ENCODE measurements at regions not wholly inside any gene's neighbourhood (a gene's known extent, or its start where the extent isn't known, plus 50 kb on each side); places are given as distances from the start of the nearest gene placed in this dataset.

DNA sequence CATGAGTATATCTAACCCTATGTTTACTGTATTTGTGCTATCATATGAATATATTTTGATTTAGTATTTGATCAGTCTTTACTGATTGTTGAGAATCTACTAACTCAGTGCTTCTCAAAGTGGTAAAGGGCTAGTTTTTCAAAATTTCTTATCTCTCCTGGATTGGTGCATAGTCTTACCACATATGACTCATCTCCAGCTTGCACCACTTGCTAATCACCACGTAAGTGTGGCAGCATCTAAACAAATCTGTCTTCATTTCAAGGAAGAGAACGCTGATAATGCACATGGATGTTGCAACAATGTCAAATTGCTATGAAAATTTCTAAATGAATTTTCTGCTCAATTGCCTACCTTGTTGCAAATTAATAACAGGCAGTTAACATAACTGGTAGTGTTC, 299.5 kb downstream of the PAX1 start:
- Histone ChIP-seq H3K79me2 (ENCODE audit: control insufficient read depth, insufficient read depth, low read length) (no peaks in the 10 kb centered on the region), H3K4me1 (replicated peaks in 1 of 2; ENCODE audit: control insufficient read depth in 2 of 2, insufficient read depth in 2 of 2, low read length in 2 of 2) (no peaks in the 10 kb centered on the region), H3K9ac (ENCODE audit: insufficient read depth in 1 of 2, low read depth in 2 of 2, low read length in 2 of 2) (no peak overlapping the region), H4K20me1 (replicated peaks; ENCODE audit: control insufficient read depth, insufficient read depth, low read length) (no peaks in the 10 kb centered on the region), H3K9me1 (ENCODE audit: control insufficient read depth, insufficient read depth, low read length) (no peaks in the 10 kb centered on the region), H3K27ac (ENCODE audit: extremely low read depth, low read depth, low read length) (no peak overlapping the region), H2AFZ (ENCODE audit: low read depth, low read length) (no peak overlapping the region), H3K36me3 (ENCODE audit: control insufficient read depth, insufficient read depth, low read length) (no peaks in the 10 kb centered on the region), H3K4me3 (no peak overlapping the region), H3K9me3 (replicated peaks; ENCODE audit: control insufficient read depth, insufficient read depth, low read depth, low read length) (no peaks in the 10 kb centered on the region; the same call in 1 of the 2 replicates), H3K4me2 (ENCODE audit: insufficient read depth, low read length) (no peak overlapping the region), H3K27me3 (ENCODE audit: control insufficient read depth in 2 of 2, insufficient read depth in 2 of 2, low read length in 2 of 2) (no peaks in the 10 kb centered on the region)
- in situ Hi-C loops (cut with MboI) (no loop called here), intact Hi-C loops (cut with micrococcal nuclease) (no loop called here)
- CTCF ChIA-PET (ENCODE audit: low intra/inter-chr PET ratio), result no interaction called here
- TF ChIP-seq ZNF830 (CRISPR knock-in tag; IDR thresholded peaks at IDR 0.05) (no peak), THRB (CRISPR knock-in tag; conservative IDR thresholded peaks at IDR 0.05) (no peak), GTF2A2 (tag; IDR thresholded peaks at IDR 0.05) (no peak), KHSRP (IDR thresholded peaks at IDR 0.05) (no peak), EP300 (IDR thresholded peaks at IDR 0.05; ENCODE audit: low read length) (no peak), RBM17 (IDR thresholded peaks at IDR 0.05; ENCODE audit: borderline replicate concordance, low read depth, low read length) (no peak), KAT8 (IDR thresholded peaks at IDR 0.05; ENCODE audit: low read depth) (no peak), ZBED1 (IDR thresholded peaks at IDR 0.05) (no peak), CREM (IDR thresholded peaks at IDR 0.05; ENCODE audit: low read depth) (no peak), ZFP36 (IDR thresholded peaks at IDR 0.05; ENCODE audit: low read depth, low read length, partially characterized antibody) (no peak), CHD2 (IDR thresholded peaks at IDR 0.05; ENCODE audit: low read depth, low read length) (no peak), ESRRA (IDR thresholded peaks at IDR 0.05; ENCODE audit: borderline replicate concordance, low read depth) (no peak)
- TF ChIP-seq, protein P1, sequence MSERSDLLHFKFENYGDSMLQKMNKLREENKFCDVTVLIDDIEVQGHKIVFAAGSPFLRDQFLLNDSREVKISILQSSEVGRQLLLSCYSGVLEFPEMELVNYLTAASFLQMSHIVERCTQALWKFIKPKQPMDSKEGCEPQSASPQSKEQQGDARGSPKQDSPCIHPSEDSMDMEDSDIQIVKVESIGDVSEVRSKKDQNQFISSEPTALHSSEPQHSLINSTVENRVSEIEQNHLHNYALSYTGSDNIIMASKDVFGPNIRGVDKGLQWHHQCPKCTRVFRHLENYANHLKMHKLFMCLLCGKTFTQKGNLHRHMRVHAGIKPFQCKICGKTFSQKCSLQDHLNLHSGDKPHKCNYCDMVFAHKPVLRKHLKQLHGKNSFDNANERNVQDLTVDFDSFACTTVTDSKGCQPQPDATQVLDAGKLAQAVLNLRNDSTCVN (CRISPR knock-in tag; IDR thresholded peaks at IDR 0.05), result no peak
- TF ChIP-seq, protein P2, sequence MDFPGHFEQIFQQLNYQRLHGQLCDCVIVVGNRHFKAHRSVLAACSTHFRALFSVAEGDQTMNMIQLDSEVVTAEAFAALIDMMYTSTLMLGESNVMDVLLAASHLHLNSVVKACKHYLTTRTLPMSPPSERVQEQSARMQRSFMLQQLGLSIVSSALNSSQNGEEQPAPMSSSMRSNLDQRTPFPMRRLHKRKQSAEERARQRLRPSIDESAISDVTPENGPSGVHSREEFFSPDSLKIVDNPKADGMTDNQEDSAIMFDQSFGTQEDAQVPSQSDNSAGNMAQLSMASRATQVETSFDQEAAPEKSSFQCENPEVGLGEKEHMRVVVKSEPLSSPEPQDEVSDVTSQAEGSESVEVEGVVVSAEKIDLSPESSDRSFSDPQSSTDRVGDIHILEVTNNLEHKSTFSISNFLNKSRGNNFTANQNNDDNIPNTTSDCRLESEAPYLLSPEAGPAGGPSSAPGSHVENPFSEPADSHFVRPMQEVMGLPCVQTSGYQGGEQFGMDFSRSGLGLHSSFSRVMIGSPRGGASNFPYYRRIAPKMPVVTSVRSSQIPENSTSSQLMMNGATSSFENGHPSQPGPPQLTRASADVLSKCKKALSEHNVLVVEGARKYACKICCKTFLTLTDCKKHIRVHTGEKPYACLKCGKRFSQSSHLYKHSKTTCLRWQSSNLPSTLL (IDR thresholded peaks at IDR 0.05), result no peak
- TF ChIP-seq, protein P3, sequence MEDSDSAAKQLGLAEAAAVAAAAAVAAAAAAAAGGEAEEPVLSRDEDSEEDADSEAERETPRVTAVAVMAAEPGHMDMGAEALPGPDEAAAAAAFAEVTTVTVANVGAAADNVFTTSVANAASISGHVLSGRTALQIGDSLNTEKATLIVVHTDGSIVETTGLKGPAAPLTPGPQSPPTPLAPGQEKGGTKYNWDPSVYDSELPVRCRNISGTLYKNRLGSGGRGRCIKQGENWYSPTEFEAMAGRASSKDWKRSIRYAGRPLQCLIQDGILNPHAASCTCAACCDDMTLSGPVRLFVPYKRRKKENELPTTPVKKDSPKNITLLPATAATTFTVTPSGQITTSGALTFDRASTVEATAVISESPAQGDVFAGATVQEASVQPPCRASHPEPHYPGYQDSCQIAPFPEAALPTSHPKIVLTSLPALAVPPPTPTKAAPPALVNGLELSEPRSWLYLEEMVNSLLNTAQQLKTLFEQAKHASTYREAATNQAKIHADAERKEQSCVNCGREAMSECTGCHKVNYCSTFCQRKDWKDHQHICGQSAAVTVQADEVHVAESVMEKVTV (CRISPR knock-in tag; IDR thresholded peaks at IDR 0.05), result no peak
- no TSS peak for BruUV-seq (replicated peaks)
- DNase-seq (ENCODE audit: extremely low read depth in 1 of 4, low spot score in 3 of 4), result no peak
- POLR2A ChIA-PET, result no interaction called here
- 0% methylated on average over 2 of the region's 2 CpGs for WGBS (ENCODE audit: insufficient coverage, low coverage, missing lambda C conversion rate)
- FAIRE-seq, result no peak
- no peak for ATAC-seq

Measured in K562 (cell line).